ENCODE measurements at regions not wholly inside any gene's neighbourhood (a gene's known extent, or its start where the extent isn't known, plus 50 kb on each side); places are given as distances from the start of the nearest gene placed in this dataset.
"Not testable (repeated sequence)": the region's sequence is repeated elsewhere in the genome, so short reads cannot be mapped to it uniquely, and the experiment has no call there.

GRCh38 chr4:162847945-162848549, 318.6 kb downstream of the NAF1 start:
- DNase-seq (ENCODE audit: low spot score): no peak

GRCh38 chr4:162841753-162842152, 324.9 kb downstream of the NAF1 start:
- no peak for DNase-seq (ENCODE audit: low spot score)

- DNase-seq (ENCODE audit: low spot score): no peak
Observed at GRCh38 chr4:162839814-162840213, 326.9 kb downstream of the NAF1 start.

- no peak for DNase-seq (ENCODE audit: low spot score)
Observed at GRCh38 chr4:162838671-162839070, 328.0 kb downstream of the NAF1 start.

GRCh38 chr4:162837679-162838078, 329.0 kb downstream of the NAF1 start:
- DNase-seq (ENCODE audit: low spot score): no peak

GRCh38 chr4:162837241-162837640, 329.4 kb downstream of the NAF1 start:
- no peak for DNase-seq (ENCODE audit: low spot score)

GRCh38 chr4:162836773-162837172, 329.9 kb downstream of the NAF1 start:
- DNase-seq (ENCODE audit: low spot score): no peak

- not testable (repeated sequence) for DNase-seq (ENCODE audit: low spot score)
Observed at GRCh38 chr4:162836258-162836657, 330.4 kb downstream of the NAF1 start.

GRCh38 chr4:162830899-162831298, 335.8 kb downstream of the NAF1 start:
- no peak for DNase-seq (ENCODE audit: low spot score)

- not testable (repeated sequence) for DNase-seq (ENCODE audit: low spot score)
Observed at GRCh38 chr4:162817374-162817773, 349.3 kb downstream of the NAF1 start.

GRCh38 chr4:162804351-162804924, 362.3 kb downstream of the NAF1 start:
- DNase-seq (ENCODE audit: low spot score): no peak

GRCh38 chr4:162803378-162803777, 363.3 kb downstream of the NAF1 start:
- no peak for DNase-seq (ENCODE audit: low spot score)

GRCh38 chr4:162797108-162797507, 369.6 kb downstream of the NAF1 start:
- no peak for DNase-seq (ENCODE audit: low spot score)

GRCh38 chr4:162793571-162793970, 373.1 kb downstream of the NAF1 start:
- no peak for DNase-seq (ENCODE audit: low spot score)

GRCh38 chr4:162793004-162793403, 373.7 kb downstream of the NAF1 start:
- DNase-seq (ENCODE audit: low spot score): no peak

- DNase-seq (ENCODE audit: low spot score): no peak
Observed at GRCh38 chr4:162791226-162791625, 375.5 kb downstream of the NAF1 start.

- DNase-seq (ENCODE audit: low spot score): no peak
Observed at GRCh38 chr4:162787120-162787519, 379.6 kb downstream of the NAF1 start.

- no peak for DNase-seq (ENCODE audit: low spot score)
Observed at GRCh38 chr4:162782778-162783525, 383.7 kb downstream of the NAF1 start.

- DNase-seq (ENCODE audit: low spot score): no peak
Observed at GRCh38 chr4:162782096-162782777, 384.5 kb downstream of the NAF1 start.

GRCh38 chr4:162770761-162771490, 395.8 kb downstream of the NAF1 start:
- DNase-seq (ENCODE audit: low spot score): no peak

GRCh38 chr4:162767083-162767482, 399.6 kb downstream of the NAF1 start:
- DNase-seq (ENCODE audit: low spot score): no peak
